GM12865 (cell line): ENCODE measurements at regions not wholly inside any gene's neighbourhood (a gene's known extent, or its start where the extent isn't known, plus 50 kb on each side); places are given as distances from the start of the nearest gene placed in this dataset.
A peak's percentile ranks its signal among the peaks of the same experiment; 100 is the strongest.

Experiments used
- DNase-seq: peaks from one replicate; pipeline ENCODE4 v3.0.0; 2010; ENCODE audit warnings: low read depth
- H3K4me3 ChIP-seq: 2 replicates; pipeline ENCODE4 v1.5.1; 2011; ENCODE audit warnings: mild to moderate bottlenecking, low read depth, low read length, control low read depth
- CTCF ChIP-seq: IDR thresholded peaks from 2 replicates; pipeline ENCODE4 v1.5.1; 2011; ENCODE audit warnings: low read length, control low read depth, low read depth, inconsistent platforms; ENCODE audit not compliant: insufficient read depth; ENCODE audit errors: missing control alignments

GRCh38 chr5:67495072-67495471, 298.5 kb upstream of the CD180 start:
- TF ChIP-seq CTCF, result no peak
- no peak for DNase-seq
- H3K4me3 ChIP-seq, result no peak overlapping the region

DNA sequence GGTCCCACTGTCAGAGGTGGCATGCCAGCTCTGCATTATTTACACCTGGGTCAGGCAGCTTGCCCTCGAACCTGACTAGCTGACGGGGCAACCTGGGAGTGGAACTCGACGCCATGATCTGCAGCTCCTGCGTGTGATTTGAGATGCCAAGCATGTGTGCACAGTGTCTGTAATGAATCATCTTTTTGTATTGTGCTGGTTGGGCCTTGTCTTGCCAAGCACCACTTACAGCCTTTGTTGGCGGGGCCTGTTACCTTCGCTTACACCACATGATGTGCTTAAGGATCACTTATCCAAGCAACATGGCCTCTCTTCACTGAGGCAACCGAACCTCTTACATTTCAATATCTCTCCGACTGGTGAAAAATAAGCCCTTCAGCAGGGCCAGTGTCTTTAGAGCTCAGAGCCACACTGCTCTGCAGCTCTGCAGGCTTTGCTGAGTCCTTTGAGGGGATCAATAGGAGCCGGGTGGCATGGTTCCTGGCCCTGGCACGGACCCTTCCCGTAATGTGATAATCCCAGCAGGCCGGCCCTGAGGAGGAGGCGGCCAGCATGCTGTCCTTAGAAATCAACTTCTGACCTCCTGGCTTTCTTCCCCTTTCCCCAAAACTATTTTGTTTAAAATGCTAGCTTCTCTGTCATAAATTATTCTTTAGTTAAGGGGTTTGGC, 297.7 kb upstream of the CD180 start:
- DNase-seq, result no peak
- TF ChIP-seq CTCF, result no peak
- no peak overlapping the region for H3K4me3 ChIP-seq

- DNase-seq, result peak; percentile 11
- no peak for TF ChIP-seq CTCF
- no peak overlapping the region for H3K4me3 ChIP-seq
Observed at GRCh38 chr5:67493676-67494075, 297.1 kb upstream of the CD180 start.

DNA sequence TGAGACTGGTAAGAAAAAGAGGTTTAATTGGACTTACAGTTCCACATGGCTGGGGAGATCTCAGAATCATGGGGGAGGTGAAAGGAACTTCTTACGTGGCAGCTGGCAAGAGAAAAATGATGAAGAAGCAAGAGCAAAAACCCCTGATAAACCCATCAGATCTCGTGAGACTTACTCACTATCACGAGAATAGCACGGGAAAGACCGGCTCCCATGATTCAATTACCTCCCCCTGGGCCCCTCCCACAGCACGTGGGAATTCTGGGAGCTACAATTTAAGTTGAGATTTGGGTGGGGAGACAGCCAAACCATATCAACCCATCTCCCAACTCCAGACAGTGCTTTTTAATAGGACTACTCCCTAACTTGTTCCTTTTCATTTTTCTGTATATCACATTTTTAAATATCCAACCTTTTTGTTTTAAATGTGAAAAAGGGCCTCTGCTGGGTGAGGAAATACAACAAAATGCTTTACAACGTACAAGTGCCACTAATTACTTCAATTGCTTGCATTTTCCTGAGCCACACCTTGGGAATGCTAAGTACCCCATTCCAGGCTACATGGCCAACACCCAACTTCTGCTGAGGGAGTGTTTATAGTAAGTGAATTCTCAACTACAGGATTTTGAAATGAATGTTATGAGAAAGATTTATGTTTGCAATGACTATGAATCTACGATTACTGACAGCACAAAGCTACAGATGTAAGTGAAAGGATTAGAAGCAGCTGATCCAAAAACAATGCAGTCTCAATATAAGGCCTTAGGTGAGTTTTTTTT, 294.1 kb upstream of the CD180 start:
- DNase-seq, result no peak
- no peak overlapping the region for H3K4me3 ChIP-seq
- TF ChIP-seq CTCF, result no peak

DNA sequence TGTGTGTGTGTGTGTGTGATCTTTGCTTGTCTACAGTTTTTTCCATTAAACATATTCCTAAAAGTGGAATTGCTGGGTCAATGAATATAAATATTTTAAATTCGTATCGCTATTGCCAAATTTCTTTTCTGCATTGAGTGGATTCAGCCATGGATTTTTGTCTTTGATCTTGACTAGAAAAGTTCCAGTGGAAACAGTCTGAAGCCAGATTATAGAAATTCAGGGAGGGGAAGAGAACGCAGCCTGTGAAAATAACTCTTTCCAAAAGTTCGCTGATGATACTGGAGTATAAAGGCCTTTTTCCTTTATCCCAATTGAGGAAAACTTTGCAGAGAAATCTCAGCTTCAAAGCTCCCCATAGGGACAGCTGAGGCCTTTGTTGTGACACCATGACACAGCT, 292.3 kb upstream of the CD180 start:
- H3K4me3 ChIP-seq, result no peak overlapping the region
- no peak for TF ChIP-seq CTCF
- DNase-seq, result no peak

- H3K4me3 ChIP-seq, result no peak overlapping the region
- DNase-seq, result no peak
- no peak for TF ChIP-seq CTCF
Observed at GRCh38 chr5:67487862-67488261, 291.3 kb upstream of the CD180 start.
